ENCODE measurements at regions not wholly inside any gene's neighbourhood (a gene's known extent, or its start where the extent isn't known, plus 50 kb on each side); places are given as distances from the start of the nearest gene placed in this dataset.

GRCh38 chr5:8288897-8289516, 420.1 kb downstream of the MTRR start:
- no peak for TF ChIP-seq CTCF (IDR thresholded peaks at IDR 0.05)
- no peaks in the 10 kb centered on the region for H3K4me1 Mint-ChIP-seq
- H3K4me3 Mint-ChIP-seq = no peak overlapping the region
- H3K27ac Mint-ChIP-seq = no peak overlapping the region
- H3K9me3 Mint-ChIP-seq = no peaks in the 10 kb centered on the region
- H3K27me3 Mint-ChIP-seq (ENCODE audit: low read depth, poor library complexity) = peaks cover 3% of the 10 kb centered on the region
- DNase-seq = no peak
- H3K36me3 Mint-ChIP-seq (ENCODE audit: low read depth) = no peaks in the 10 kb centered on the region

- DNase-seq = no peak
- H3K4me3 Mint-ChIP-seq = no peak overlapping the region
- no peaks in the 10 kb centered on the region for H3K36me3 Mint-ChIP-seq (ENCODE audit: low read depth)
- H3K27me3 Mint-ChIP-seq (ENCODE audit: low read depth, poor library complexity) = peaks cover 3% of the 10 kb centered on the region
- H3K27ac Mint-ChIP-seq = no peak overlapping the region
- H3K9me3 Mint-ChIP-seq = no peaks in the 10 kb centered on the region
- TF ChIP-seq CTCF (IDR thresholded peaks at IDR 0.05) = no peak
- no peaks in the 10 kb centered on the region for H3K4me1 Mint-ChIP-seq
Measured at GRCh38 chr5:8289779-8290178, 420.8 kb downstream of the MTRR start.

GRCh38 chr5:8290721-8291120, 421.8 kb downstream of the MTRR start:
- Mint-ChIP-seq H3K4me3 (no peak overlapping the region), H3K27me3 (ENCODE audit: low read depth, poor library complexity) (peaks cover 6% of the 10 kb centered on the region), H3K36me3 (ENCODE audit: low read depth) (no peaks in the 10 kb centered on the region), H3K27ac (no peak overlapping the region), H3K9me3 (no peaks in the 10 kb centered on the region), H3K4me1 (no peaks in the 10 kb centered on the region)
- TF ChIP-seq CTCF (IDR thresholded peaks at IDR 0.05) = no peak
- no peak for DNase-seq

GRCh38 chr5:8291641-8292040, 422.7 kb downstream of the MTRR start:
- Mint-ChIP-seq H3K27ac (no peak overlapping the region), H3K4me1 (no peaks in the 10 kb centered on the region), H3K4me3 (no peak overlapping the region), H3K9me3 (no peaks in the 10 kb centered on the region), H3K36me3 (ENCODE audit: low read depth) (no peaks in the 10 kb centered on the region), H3K27me3 (ENCODE audit: low read depth, poor library complexity) (peaks cover 6% of the 10 kb centered on the region)
- no peak for TF ChIP-seq CTCF (IDR thresholded peaks at IDR 0.05)
- no peak for DNase-seq

- Mint-ChIP-seq H3K4me1 (no peaks in the 10 kb centered on the region), H3K4me3 (no peak overlapping the region), H3K27me3 (ENCODE audit: low read depth, poor library complexity) (peaks cover 3% of the 10 kb centered on the region), H3K9me3 (no peaks in the 10 kb centered on the region), H3K36me3 (ENCODE audit: low read depth) (no peaks in the 10 kb centered on the region), H3K27ac (no peak overlapping the region)
- no peak for TF ChIP-seq CTCF (IDR thresholded peaks at IDR 0.05)
- no peak for DNase-seq
Measured at GRCh38 chr5:8295141-8295540, 426.2 kb downstream of the MTRR start.

GRCh38 chr5:8299716-8300115, 430.8 kb downstream of the MTRR start:
- Mint-ChIP-seq H3K27ac (no peak overlapping the region), H3K9me3 (no peaks in the 10 kb centered on the region), H3K27me3 (ENCODE audit: low read depth, poor library complexity) (peaks cover 8% of the 10 kb centered on the region), H3K4me1 (no peaks in the 10 kb centered on the region), H3K36me3 (ENCODE audit: low read depth) (no peaks in the 10 kb centered on the region), H3K4me3 (no peak overlapping the region)
- no peak for DNase-seq
- TF ChIP-seq CTCF (IDR thresholded peaks at IDR 0.05) = no peak
